Parathyroid adenoma (tissue), 2 donors: ENCODE measurements at regions not wholly inside any gene's neighbourhood (a gene's known extent, or its start where the extent isn't known, plus 50 kb on each side); places are given as distances from the start of the nearest gene placed in this dataset.
"Not testable (repeated sequence)": the region's sequence is repeated elsewhere in the genome, so short reads cannot be mapped to it uniquely, and the experiment has no call there.

Experiments used
- H2AFZ ChIP-seq: fragments of 300-600 bp; sonication (generic); one replicate; pipeline ENCODE4 v1.7.0; 2017; ENCODE audit warnings: antibody characterized with exemption, mild to moderate bottlenecking
- H3K27ac ChIP-seq: fragments of 300-600 bp; sonication (generic); one replicate; pipeline ENCODE4 v1.7.0; 2017
- H3K27me3 ChIP-seq: fragments of 300-600 bp; sonication (generic); one replicate; pipeline ENCODE4 v1.7.0; 2017; ENCODE audit warnings: low read length; ENCODE audit not compliant: control insufficient read depth, insufficient read depth
- H3K36me3 ChIP-seq: fragments of 300-600 bp; sonication (generic); one replicate; pipeline ENCODE4 v1.7.0; 2017; ENCODE audit warnings: low read length; ENCODE audit not compliant: control insufficient read depth, insufficient read depth
- H3K4me1 ChIP-seq: fragments of 300-600 bp; sonication (generic); one replicate; pipeline ENCODE4 v1.7.0; 2017; ENCODE audit warnings: control low read depth
- H3K4me2 ChIP-seq: fragments of 300-600 bp; sonication (generic); one replicate; pipeline ENCODE4 v1.7.0; 2017; ENCODE audit warnings: low read length
- H3K4me3 ChIP-seq: fragments of 300-600 bp; sonication (generic); one replicate; pipeline ENCODE4 v1.7.0; 2017; ENCODE audit warnings: low read depth, low read length
- H3K79me2 ChIP-seq: fragments of 300-600 bp; sonication (generic); one replicate; pipeline ENCODE4 v1.7.0; 2017; ENCODE audit warnings: control low read depth
- H3K9ac ChIP-seq: fragments of 300-600 bp; sonication (generic); one replicate; pipeline ENCODE4 v1.7.0; 2017; ENCODE audit warnings: mild to moderate bottlenecking
- H3K9me3 ChIP-seq: fragments of 300-600 bp; sonication (generic); one replicate; pipeline ENCODE4 v1.7.0; 2017; ENCODE audit warnings: low read length; ENCODE audit not compliant: control insufficient read depth
- CTCF ChIP-seq: fragments of 300-600 bp; sonication (generic); IDR thresholded peaks from one replicate; pipeline ENCODE4 v1.7.0; 2017; ENCODE audit warnings: antibody characterized with exemption, mild to moderate bottlenecking
- donor health status: primary hyperparathyroidism.

- H3K9ac ChIP-seq: no peak overlapping the region
- H2AFZ ChIP-seq: no peak overlapping the region
- TF ChIP-seq CTCF: no peak
- no peaks in the 10 kb centered on the region for H3K4me1 ChIP-seq
- H3K9me3 ChIP-seq: no peaks in the 10 kb centered on the region
- no peak overlapping the region for H3K27ac ChIP-seq
- no peak overlapping the region for H3K4me3 ChIP-seq
- H3K4me2 ChIP-seq: no peak overlapping the region
- H3K36me3 ChIP-seq: no peaks in the 10 kb centered on the region
- no peaks in the 10 kb centered on the region for H3K27me3 ChIP-seq
- H3K79me2 ChIP-seq: no peaks in the 10 kb centered on the region
Measured at GRCh38 chr6:28618898-28619555, 93.3 kb downstream of the GPX5 start.

- H3K4me2 ChIP-seq, H3K79me2 ChIP-seq, H3K36me3 ChIP-seq, H3K27ac ChIP-seq, H3K4me3 ChIP-seq, H3K27me3 ChIP-seq, H3K9ac ChIP-seq, H3K4me1 ChIP-seq, H3K9me3 ChIP-seq: not testable (repeated sequence)
- H2AFZ ChIP-seq: peak overlapping the region; percentile 42
Measured at GRCh38 chr6:28621268-28621667, 95.6 kb downstream of the GPX5 start.

DNA sequence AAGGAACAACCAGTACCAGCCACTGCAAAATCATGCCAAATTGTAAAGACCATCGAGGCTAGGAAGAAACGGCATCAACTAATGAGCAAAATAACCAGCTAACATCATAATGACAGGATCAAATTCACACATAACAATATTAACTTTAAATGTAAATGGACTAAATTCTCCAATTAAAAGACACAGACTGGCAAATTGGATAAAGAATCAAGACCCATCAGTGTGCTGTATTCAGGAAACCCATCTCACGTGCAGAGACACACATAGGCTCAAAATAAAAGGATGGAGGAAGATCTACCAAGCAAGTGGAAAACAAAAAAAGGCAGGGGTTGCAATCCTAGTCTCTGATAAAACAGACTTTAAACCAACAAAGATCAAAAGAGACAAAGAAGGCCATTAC, 97.6 kb downstream of the GPX5 start:
- not testable (repeated sequence) for H3K4me2 ChIP-seq, H3K9ac ChIP-seq, H2AFZ ChIP-seq, H3K9me3 ChIP-seq, H3K4me3 ChIP-seq, H3K36me3 ChIP-seq, H3K79me2 ChIP-seq, H3K4me1 ChIP-seq, H3K27me3 ChIP-seq, H3K27ac ChIP-seq

DNA sequence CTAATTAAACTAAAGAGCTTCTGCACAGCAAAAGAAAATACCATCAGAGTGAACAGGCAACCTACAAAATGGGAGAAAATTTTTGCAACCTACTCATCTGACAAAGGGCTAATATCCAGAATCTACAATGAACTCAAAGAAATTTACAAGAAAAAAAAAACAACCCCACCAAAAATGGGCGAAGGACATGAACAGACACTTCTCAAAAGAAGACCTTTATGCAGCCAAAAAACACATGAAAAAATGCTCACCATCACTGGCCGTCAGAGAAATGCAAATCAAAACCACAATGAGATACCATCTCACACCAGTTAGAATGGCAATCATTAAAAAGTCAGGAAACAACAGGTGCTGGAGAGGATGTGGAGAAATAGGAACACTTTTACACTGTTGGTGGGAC, 100.7 kb downstream of the GPX5 start:
- not testable (repeated sequence) for H3K27ac ChIP-seq, H3K9me3 ChIP-seq, H3K4me1 ChIP-seq, H3K9ac ChIP-seq, H3K4me2 ChIP-seq, H3K79me2 ChIP-seq, H3K4me3 ChIP-seq, H2AFZ ChIP-seq, H3K36me3 ChIP-seq, H3K27me3 ChIP-seq

- no peak overlapping the region for H3K27ac ChIP-seq
- H3K9ac ChIP-seq: no peak overlapping the region
- no peaks in the 10 kb centered on the region for H3K79me2 ChIP-seq
- no peaks in the 10 kb centered on the region for H3K9me3 ChIP-seq
- no peak for TF ChIP-seq CTCF
- no peaks in the 10 kb centered on the region for H3K4me1 ChIP-seq
- no peaks in the 10 kb centered on the region for H3K36me3 ChIP-seq
- H3K4me2 ChIP-seq: no peak overlapping the region
- H3K27me3 ChIP-seq: peaks cover 3% of the 10 kb centered on the region
- no peak overlapping the region for H3K4me3 ChIP-seq
- no peak overlapping the region for H2AFZ ChIP-seq
Measured at GRCh38 chr6:28632326-28632851, 106.7 kb downstream of the GPX5 start.

- Histone ChIP-seq H3K27ac (no peak overlapping the region), H3K4me1 (no peaks in the 10 kb centered on the region), H3K27me3 (peaks cover 3% of the 10 kb centered on the region), H3K9me3 (no peaks in the 10 kb centered on the region), H3K4me2 (no peak overlapping the region), H3K79me2 (no peaks in the 10 kb centered on the region), H3K9ac (no peak overlapping the region), H3K4me3 (no peak overlapping the region), H2AFZ (no peak overlapping the region), H3K36me3 (no peaks in the 10 kb centered on the region)
- no peak for TF ChIP-seq CTCF
Measured at GRCh38 chr6:28633445-28634215, 107.9 kb downstream of the GPX5 start.
